Breast epithelium (tissue), 3 donors: ENCODE measurements at regions not wholly inside any gene's neighbourhood (a gene's known extent, or its start where the extent isn't known, plus 50 kb on each side); places are given as distances from the start of the nearest gene placed in this dataset.

ENCODE experiments used
- POLR2A ChIP-seq: fragments of 450-650 bp; IDR thresholded peaks from one replicate; pipeline ENCODE4 v1.6.1; 2016; ENCODE audit warnings: antibody characterized with exemption, mild to moderate bottlenecking, moderate library complexity
- POLR2AphosphoS5 ChIP-seq, 3 donors: sonication (generic); formaldehyde crosslinking; IDR thresholded peaks; one replicate each; pipeline ENCODE4 v1.6.1; 2017; ENCODE audit warnings: antibody characterized with exemption in 3 of 3
- TF ChIP-seq, protein P1 (sequence below), 3 donors: fragments of 450-650 bp; IDR thresholded peaks; one replicate each; pipeline ENCODE4 v1.5.1; 2016 to 2017; ENCODE audit warnings: antibody characterized with exemption in 3 of 3, mild to moderate bottlenecking in 3 of 3, moderate library complexity in 3 of 3

DNA sequence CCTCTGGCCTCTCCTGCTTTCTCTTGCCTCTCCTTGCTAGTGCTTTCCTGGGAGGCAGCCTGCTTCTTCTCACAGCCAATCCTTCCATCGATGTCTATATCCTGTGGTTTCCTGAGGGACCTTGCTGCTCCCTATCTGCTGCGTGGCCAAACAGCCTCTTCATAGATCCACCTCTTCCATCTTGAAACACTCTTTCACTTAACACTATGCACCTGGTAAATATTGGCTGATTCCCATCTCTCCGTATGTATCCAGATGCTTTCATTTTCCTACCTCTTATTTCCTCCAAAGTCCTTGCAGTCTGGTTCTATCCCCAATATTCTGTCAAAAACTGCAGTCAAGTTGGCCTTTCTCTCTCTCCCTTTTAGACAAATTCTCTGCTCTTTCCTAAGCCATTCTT lies 205.2 kb upstream of the CFAP20DC start:
- TF ChIP-seq, protein P1, sequence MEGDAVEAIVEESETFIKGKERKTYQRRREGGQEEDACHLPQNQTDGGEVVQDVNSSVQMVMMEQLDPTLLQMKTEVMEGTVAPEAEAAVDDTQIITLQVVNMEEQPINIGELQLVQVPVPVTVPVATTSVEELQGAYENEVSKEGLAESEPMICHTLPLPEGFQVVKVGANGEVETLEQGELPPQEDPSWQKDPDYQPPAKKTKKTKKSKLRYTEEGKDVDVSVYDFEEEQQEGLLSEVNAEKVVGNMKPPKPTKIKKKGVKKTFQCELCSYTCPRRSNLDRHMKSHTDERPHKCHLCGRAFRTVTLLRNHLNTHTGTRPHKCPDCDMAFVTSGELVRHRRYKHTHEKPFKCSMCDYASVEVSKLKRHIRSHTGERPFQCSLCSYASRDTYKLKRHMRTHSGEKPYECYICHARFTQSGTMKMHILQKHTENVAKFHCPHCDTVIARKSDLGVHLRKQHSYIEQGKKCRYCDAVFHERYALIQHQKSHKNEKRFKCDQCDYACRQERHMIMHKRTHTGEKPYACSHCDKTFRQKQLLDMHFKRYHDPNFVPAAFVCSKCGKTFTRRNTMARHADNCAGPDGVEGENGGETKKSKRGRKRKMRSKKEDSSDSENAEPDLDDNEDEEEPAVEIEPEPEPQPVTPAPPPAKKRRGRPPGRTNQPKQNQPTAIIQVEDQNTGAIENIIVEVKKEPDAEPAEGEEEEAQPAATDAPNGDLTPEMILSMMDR (IDR thresholded peaks at IDR 0.05): no peak
- TF ChIP-seq POLR2AphosphoS5 (IDR thresholded peaks at IDR 0.05) (no peak), POLR2A (no peak)
